ENCODE measurements at regions not wholly inside any gene's neighbourhood (a gene's known extent, or its start where the extent isn't known, plus 50 kb on each side); places are given as distances from the start of the nearest gene placed in this dataset.
A peak's percentile ranks its signal among the peaks of the same experiment; 100 is the strongest.

DNA sequence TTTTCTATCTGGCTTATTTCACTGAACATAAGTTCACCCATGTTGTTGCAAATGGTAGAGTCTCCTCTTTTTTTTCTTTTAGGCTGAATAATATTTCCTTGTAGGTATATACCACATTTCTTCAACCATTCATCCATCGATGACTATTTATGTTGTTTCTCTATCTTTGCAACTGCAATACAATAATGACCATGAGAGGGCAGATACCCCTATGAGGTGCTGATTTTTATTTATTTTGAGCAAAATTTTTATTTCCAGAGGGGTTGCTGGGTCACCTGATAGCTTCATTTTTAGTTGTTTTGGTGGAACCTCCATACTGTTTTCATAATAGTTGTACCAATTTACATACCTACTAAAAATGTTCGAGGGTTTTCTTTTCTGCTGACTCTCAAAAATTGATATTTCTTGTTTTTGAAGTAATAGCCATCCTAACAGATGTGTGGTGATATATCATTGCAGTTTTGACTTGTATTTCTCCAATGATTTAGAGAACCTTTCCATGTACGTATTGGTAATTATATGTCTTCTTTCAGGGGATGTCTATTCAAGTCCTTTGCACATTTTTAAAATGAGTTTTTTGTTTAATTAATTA lies 1697.0 kb downstream of the PCDH7 start:
- TF ChIP-seq, protein P1, sequence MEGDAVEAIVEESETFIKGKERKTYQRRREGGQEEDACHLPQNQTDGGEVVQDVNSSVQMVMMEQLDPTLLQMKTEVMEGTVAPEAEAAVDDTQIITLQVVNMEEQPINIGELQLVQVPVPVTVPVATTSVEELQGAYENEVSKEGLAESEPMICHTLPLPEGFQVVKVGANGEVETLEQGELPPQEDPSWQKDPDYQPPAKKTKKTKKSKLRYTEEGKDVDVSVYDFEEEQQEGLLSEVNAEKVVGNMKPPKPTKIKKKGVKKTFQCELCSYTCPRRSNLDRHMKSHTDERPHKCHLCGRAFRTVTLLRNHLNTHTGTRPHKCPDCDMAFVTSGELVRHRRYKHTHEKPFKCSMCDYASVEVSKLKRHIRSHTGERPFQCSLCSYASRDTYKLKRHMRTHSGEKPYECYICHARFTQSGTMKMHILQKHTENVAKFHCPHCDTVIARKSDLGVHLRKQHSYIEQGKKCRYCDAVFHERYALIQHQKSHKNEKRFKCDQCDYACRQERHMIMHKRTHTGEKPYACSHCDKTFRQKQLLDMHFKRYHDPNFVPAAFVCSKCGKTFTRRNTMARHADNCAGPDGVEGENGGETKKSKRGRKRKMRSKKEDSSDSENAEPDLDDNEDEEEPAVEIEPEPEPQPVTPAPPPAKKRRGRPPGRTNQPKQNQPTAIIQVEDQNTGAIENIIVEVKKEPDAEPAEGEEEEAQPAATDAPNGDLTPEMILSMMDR (conservative IDR thresholded peaks at IDR 0.05; ENCODE audit: low read depth, low read length), result peak; percentile 56
- TF ChIP-seq EZH2phosphoT487 (IDR thresholded peaks at IDR 0.05; ENCODE audit: borderline replicate concordance, low read length), result no peak
- ATAC-seq (no peak), DNase-seq (peak; percentile 30)
- H3K4me2 ChIP-seq (ENCODE audit: low read length), result no peak overlapping the region
- intact Hi-C loops (cut with micrococcal nuclease), result loop anchor here (1.0 kb wide), 1 partner anchor 358 kb away; no protein-coding TSS in a partner anchor
- H3K9me2 ChIP-seq (replicated peaks; ENCODE audit: low read length), result no peaks in the 10 kb centered on the region
- H3K27ac ChIP-seq (ENCODE audit: low read length), result no peak overlapping the region
- CTCF ChIA-PET, result interaction anchor here (0.6 kb wide), 2 partner anchors 306 to 359 kb away, joined by 3 read pairs; no protein-coding TSS in a partner anchor
- no TSS peak for BruUV-seq (replicated peaks)
- H3K27me3 ChIP-seq (ENCODE audit: low read length), result no peaks in the 10 kb centered on the region
- no peak overlapping the region for H3K9ac ChIP-seq (ENCODE audit: low read length)
- no peaks in the 10 kb centered on the region for H3K36me3 ChIP-seq (ENCODE audit: low read depth, low read length)
- no peaks in the 10 kb centered on the region for H3F3A ChIP-seq (ENCODE audit: low read length, unreplicated experiment)
- POLR2A ChIA-PET (ENCODE audit: unreplicated experiment), result no interaction called here
- no peak overlapping the region for H2AFZ ChIP-seq (ENCODE audit: low read length)
- no peaks in the 10 kb centered on the region for H3K9me3 ChIP-seq (ENCODE audit: low read length)
- H4K20me1 ChIP-seq (ENCODE audit: low read length), result no peaks in the 10 kb centered on the region
- no peaks in the 10 kb centered on the region for H3K4me1 ChIP-seq (ENCODE audit: insufficient read depth, low read length)
- H3K79me2 ChIP-seq (ENCODE audit: low read length), result no peaks in the 10 kb centered on the region
- no peak overlapping the region for H3K4me3 ChIP-seq (ENCODE audit: low read length)

DNA sequence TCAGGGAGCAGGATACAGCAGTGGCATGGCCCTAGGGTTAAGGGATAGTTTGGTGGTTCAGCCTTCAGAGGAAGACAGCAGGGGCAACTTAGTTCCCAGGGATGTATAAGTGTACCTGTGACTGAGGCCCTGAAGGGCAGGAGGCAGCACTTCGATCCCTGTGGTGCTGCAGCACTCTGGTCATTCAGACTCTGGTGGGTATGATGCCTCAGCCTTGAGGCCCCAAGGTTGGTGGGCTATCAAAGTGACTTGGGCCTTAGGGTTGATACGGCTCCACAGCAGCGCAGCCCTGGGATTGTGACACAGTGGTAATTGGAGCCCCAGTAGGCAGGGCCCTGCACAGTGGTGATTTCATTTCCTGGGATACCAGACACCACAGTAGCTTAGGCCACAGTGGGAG lies 1703.1 kb downstream of the PCDH7 start:
- no TSS peak for BruUV-seq (replicated peaks)
- no peaks in the 10 kb centered on the region for H3K27me3 ChIP-seq (ENCODE audit: low read length)
- intact Hi-C loops (cut with micrococcal nuclease), result no loop called here
- H3K79me2 ChIP-seq (ENCODE audit: low read length), result no peaks in the 10 kb centered on the region
- TF ChIP-seq EZH2phosphoT487 (IDR thresholded peaks at IDR 0.05; ENCODE audit: borderline replicate concordance, low read length) (no peak), EZH2 (IDR thresholded peaks at IDR 0.05; ENCODE audit: low read length, unreplicated experiment) (no peak)
- TF ChIP-seq, protein P1 (conservative IDR thresholded peaks at IDR 0.05; ENCODE audit: low read depth, low read length), result no peak
- DNase-seq, result no peak
- no peak overlapping the region for H3K4me3 ChIP-seq (ENCODE audit: low read length)
- no peak overlapping the region for H2AFZ ChIP-seq (ENCODE audit: low read length)
- no peak overlapping the region for H3K27ac ChIP-seq (ENCODE audit: low read length)
- no peaks in the 10 kb centered on the region for H3K9me3 ChIP-seq (ENCODE audit: low read length)
- H4K20me1 ChIP-seq (ENCODE audit: low read length), result no peaks in the 10 kb centered on the region
- ATAC-seq, result no peak
- H3K9ac ChIP-seq (ENCODE audit: low read length), result no peak overlapping the region
- ChIA-PET POLR2A (ENCODE audit: unreplicated experiment) (no interaction called here), CTCF (no interaction called here)
- H3K4me2 ChIP-seq (ENCODE audit: low read length), result no peak overlapping the region
- H3K9me2 ChIP-seq (replicated peaks; ENCODE audit: low read length), result no peaks in the 10 kb centered on the region
- no peaks in the 10 kb centered on the region for H3F3A ChIP-seq (ENCODE audit: low read length, unreplicated experiment)
- H3K36me3 ChIP-seq (ENCODE audit: low read depth, low read length), result no peaks in the 10 kb centered on the region
- peaks cover 11% of the 10 kb centered on the region for H3K4me1 ChIP-seq (ENCODE audit: insufficient read depth, low read length)

DNA sequence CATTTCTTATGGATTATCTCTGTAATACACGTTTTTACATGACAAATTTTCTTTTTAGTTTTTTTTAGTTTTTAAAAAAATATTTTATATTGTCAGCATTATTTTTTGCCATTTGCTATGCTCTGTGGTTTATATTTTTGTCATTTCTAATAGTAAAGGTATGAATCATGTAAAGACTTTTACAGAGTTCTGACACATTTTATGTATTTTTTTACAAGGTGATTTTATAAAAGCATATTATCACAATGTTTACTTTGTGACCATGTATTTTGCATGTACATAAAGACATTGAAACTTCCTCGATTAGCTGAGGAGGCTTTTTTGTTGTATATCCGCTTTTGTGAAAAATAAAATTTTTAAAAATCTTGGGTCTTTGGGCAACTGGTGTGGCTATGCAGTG lies 1705.1 kb downstream of the PCDH7 start:
- POLR2A ChIA-PET (ENCODE audit: unreplicated experiment), result no interaction called here
- H3K9ac ChIP-seq (ENCODE audit: low read length), result no peak overlapping the region
- H3F3A ChIP-seq (ENCODE audit: low read length, unreplicated experiment), result no peaks in the 10 kb centered on the region
- TF ChIP-seq EZH2phosphoT487 (IDR thresholded peaks at IDR 0.05; ENCODE audit: borderline replicate concordance, low read length) (no peak), EZH2 (IDR thresholded peaks at IDR 0.05; ENCODE audit: low read length, unreplicated experiment) (no peak)
- TF ChIP-seq, protein P1 (conservative IDR thresholded peaks at IDR 0.05; ENCODE audit: low read depth, low read length), result no peak
- no peaks in the 10 kb centered on the region for H3K79me2 ChIP-seq (ENCODE audit: low read length)
- H3K4me1 ChIP-seq (ENCODE audit: insufficient read depth, low read length), result peaks cover 11% of the 10 kb centered on the region
- no peak overlapping the region for H3K4me3 ChIP-seq (ENCODE audit: low read length)
- peak overlapping the region; percentile 26 for H3K27ac ChIP-seq (ENCODE audit: low read length)
- no peak overlapping the region for H2AFZ ChIP-seq (ENCODE audit: low read length)
- H4K20me1 ChIP-seq (ENCODE audit: low read length), result no peaks in the 10 kb centered on the region
- ATAC-seq, result peak; percentile 85
- no peaks in the 10 kb centered on the region for H3K9me2 ChIP-seq (replicated peaks; ENCODE audit: low read length)
- peak; percentile 57 for DNase-seq
- CTCF ChIA-PET, result no interaction called here
- H3K36me3 ChIP-seq (ENCODE audit: low read depth, low read length), result no peaks in the 10 kb centered on the region
- no peak overlapping the region for H3K4me2 ChIP-seq (ENCODE audit: low read length)
- H3K9me3 ChIP-seq (ENCODE audit: low read length), result no peaks in the 10 kb centered on the region
- no TSS peak for BruUV-seq (replicated peaks)
- H3K27me3 ChIP-seq (ENCODE audit: low read length), result no peaks in the 10 kb centered on the region
- intact Hi-C loops (cut with micrococcal nuclease), result no loop called here
